ENCODE measurements at regions not wholly inside any gene's neighbourhood (a gene's known extent, or its start where the extent isn't known, plus 50 kb on each side); places are given as distances from the start of the nearest gene placed in this dataset.

DNA sequence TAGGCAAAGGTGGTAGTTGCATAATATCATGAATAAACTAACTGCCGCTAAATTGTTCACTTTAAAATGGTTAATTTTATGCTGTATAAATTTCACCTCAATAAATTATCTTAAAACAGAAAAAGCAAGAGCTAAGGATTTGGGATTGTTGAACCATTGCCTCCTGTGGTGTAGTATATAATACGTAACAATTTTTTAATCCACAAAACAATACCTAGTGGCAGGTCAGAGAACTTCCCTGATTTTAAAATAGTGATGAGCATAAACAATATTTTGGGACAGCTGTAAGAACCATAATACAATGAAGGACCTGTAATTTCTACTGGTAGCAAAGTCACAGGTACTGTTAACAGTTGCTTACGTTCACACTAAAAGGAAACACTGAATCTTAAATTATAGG, 161.9 kb upstream of the PRNP start:
- TF ChIP-seq, protein P1, sequence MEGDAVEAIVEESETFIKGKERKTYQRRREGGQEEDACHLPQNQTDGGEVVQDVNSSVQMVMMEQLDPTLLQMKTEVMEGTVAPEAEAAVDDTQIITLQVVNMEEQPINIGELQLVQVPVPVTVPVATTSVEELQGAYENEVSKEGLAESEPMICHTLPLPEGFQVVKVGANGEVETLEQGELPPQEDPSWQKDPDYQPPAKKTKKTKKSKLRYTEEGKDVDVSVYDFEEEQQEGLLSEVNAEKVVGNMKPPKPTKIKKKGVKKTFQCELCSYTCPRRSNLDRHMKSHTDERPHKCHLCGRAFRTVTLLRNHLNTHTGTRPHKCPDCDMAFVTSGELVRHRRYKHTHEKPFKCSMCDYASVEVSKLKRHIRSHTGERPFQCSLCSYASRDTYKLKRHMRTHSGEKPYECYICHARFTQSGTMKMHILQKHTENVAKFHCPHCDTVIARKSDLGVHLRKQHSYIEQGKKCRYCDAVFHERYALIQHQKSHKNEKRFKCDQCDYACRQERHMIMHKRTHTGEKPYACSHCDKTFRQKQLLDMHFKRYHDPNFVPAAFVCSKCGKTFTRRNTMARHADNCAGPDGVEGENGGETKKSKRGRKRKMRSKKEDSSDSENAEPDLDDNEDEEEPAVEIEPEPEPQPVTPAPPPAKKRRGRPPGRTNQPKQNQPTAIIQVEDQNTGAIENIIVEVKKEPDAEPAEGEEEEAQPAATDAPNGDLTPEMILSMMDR (IDR thresholded peaks at IDR 0.05; ENCODE audit: low read depth, low read length) = no peak
- no peak overlapping the region for H3K4me3 ChIP-seq (replicated peaks in 1 of 2; ENCODE audit: low read depth in 2 of 2, low read length in 2 of 2)
- DNase-seq (ENCODE audit: low read depth in 2 of 2) = no peak

DNA sequence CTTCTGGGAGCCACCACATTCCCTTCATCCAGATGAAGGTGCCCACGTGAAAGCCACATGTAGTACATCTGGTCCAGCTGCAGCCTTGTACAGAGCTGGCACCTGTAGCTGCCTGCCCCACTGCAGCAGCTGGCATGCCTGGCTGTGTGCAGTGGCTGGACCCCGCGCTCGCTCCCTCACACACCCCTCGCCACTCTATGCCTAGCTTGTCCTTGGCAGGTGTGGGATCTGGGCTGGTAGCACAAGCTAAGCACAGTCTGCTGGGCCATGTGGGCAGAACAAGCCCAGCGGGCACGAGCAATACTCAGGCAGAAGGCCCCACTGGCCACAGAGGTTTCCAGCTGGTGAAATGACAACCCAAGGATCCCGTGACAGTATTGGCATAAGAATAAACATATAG, 163.9 kb upstream of the PRNP start:
- TF ChIP-seq, protein P1 (IDR thresholded peaks at IDR 0.05; ENCODE audit: low read depth, low read length) = no peak
- no peak overlapping the region for H3K4me3 ChIP-seq (replicated peaks in 1 of 2; ENCODE audit: low read depth in 2 of 2, low read length in 2 of 2)
- no peak for DNase-seq (ENCODE audit: low read depth in 2 of 2)

DNA sequence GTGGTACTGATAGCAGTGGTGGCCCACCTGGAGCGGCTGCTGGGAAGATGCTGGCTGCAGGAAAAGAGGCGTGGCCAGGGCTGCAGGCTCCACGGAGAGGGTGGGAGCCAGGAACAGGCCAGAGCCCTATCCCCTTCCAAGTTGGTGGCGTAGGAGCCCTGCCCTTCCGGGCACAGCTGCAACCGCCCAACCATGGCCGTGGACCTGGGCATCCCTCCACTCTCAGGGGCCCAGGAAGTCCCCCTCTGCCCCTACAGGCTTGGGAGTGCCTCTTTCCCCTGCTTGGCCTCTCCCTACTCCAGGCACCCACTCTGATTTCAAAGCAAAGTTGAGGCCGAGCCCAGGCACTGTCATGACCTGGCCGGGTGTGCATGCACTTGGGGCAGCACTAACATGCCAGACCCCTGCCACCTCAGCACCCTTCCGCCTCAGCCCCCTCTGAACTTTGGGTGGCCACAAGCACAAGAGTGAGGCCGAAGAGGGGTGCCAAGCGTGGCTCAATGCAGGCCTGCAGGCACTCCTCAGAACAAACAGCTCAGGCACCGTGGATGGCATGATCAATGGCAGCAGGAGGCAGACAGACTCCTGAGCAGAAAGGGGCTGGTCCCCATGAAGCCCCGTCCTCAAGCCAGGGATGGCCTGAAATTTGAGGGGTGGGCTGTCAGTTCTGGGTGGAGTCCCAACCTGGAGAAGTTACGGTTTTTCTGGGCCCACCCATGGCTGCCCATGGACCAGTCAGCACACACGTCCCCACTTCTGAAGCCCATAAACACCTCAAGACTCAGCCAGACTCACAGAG, 164.9 kb upstream of the PRNP start:
- TF ChIP-seq, protein P1 (IDR thresholded peaks at IDR 0.05; ENCODE audit: low read depth, low read length) = no peak
- H3K4me3 ChIP-seq (replicated peaks in 1 of 2; ENCODE audit: low read depth in 2 of 2, low read length in 2 of 2) = no peak overlapping the region
- DNase-seq (ENCODE audit: low read depth in 2 of 2) = no peak

DNA sequence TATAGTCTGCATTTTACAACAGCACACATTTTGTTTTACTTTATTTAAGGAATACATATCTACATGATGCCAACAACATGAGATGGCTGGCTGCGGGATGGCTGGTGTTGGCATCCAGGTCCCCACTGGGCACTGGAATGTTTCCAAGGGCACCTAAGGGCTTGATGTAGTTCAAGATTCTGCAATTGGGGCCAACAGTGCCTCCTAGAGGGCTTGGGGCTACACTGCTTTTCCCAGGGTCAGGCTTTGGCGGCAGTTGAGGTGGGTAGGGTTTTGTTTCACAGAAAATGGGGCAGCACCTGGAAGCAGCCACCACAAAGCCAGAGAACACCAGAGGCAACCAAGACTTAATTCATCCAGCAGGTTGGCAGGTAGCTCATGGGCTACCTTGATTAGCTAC, 166.7 kb upstream of the PRNP start:
- H3K4me3 ChIP-seq (replicated peaks in 1 of 2; ENCODE audit: low read depth in 2 of 2, low read length in 2 of 2) = no peak overlapping the region
- DNase-seq (ENCODE audit: low read depth in 2 of 2) = peak in 1 of 2 donors; percentile 37
- TF ChIP-seq, protein P1 (IDR thresholded peaks at IDR 0.05; ENCODE audit: low read depth, low read length) = peak; percentile 81

DNA sequence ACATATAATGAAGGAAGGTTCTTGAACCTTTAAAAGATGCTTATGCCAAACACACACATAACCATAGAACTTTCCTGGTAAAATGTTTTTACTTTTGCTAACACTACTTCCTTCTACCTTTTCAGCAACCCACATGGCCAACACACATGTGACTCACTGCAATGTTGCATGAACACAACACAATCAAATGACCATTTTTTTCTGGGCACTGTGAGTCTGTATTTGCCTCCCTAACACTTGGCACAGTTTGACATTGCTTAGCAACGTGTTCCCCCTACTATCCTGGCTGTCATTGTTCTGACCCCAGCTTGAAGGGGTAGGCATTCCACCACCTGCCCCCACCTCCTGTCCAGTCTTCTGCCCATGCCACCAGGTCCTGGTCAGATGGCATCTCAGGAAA, 169.4 kb upstream of the PRNP start:
- no peak overlapping the region for H3K4me3 ChIP-seq (replicated peaks in 1 of 2; ENCODE audit: low read depth in 2 of 2, low read length in 2 of 2)
- peak in 1 of 2 donors; percentile 36 for DNase-seq (ENCODE audit: low read depth in 2 of 2)
- TF ChIP-seq, protein P1 (IDR thresholded peaks at IDR 0.05; ENCODE audit: low read depth, low read length) = no peak

DNA sequence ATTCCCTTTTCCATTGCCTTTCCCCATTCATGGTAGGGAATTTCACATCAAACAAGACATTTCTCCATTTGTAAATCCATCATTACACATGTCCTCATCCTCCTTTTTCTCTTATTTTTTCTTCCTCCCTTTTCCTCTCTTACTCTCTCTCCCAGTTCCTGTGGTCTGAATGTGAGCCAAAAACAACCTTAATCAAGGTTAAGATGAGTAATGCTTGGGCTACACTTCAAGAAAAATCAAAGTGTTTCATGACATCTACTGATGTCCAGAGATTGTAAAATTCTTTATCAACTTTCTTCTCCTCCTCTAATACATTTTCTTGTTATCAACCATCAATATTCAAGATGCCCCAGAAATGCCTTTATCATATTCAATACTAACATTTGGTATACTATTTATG, 172.5 kb upstream of the PRNP start:
- DNase-seq (ENCODE audit: low read depth in 2 of 2) = peak; percentile 33 to 90
- no peak overlapping the region for H3K4me3 ChIP-seq (replicated peaks in 1 of 2; ENCODE audit: low read depth in 2 of 2, low read length in 2 of 2)
- TF ChIP-seq, protein P1 (IDR thresholded peaks at IDR 0.05; ENCODE audit: low read depth, low read length) = no peak
